H9 (cell line): ENCODE measurements at regions not wholly inside any gene's neighbourhood (a gene's known extent, or its start where the extent isn't known, plus 50 kb on each side); places are given as distances from the start of the nearest gene placed in this dataset.

ENCODE experiments used
- DNase-seq: peaks from one replicate; pipeline ENCODE4 v3.0.0-alpha.2; 2017
- H2AFZ ChIP-seq: one replicate; pipeline ENCODE4 v1.6.1; 2013; ENCODE audit warnings: mild to moderate bottlenecking, low read length, control low read depth, moderate library complexity
- H2AK5ac ChIP-seq: 2 replicates; pipeline ENCODE4 v1.6.1; 2013; ENCODE audit warnings: low read length, control low read depth, mixed read lengths; ENCODE audit not compliant: insufficient read length
- H2BK120ac ChIP-seq: one replicate; pipeline ENCODE4 v1.6.1; 2013; ENCODE audit warnings: low read depth, mild to moderate bottlenecking, low read length, control low read depth, inconsistent platforms; ENCODE audit not compliant: poor library complexity, severe bottlenecking
- H2BK12ac ChIP-seq: 2 replicates; pipeline ENCODE4 v1.6.1; 2013; ENCODE audit warnings: low read length, control low read depth, mixed read lengths, low read depth; ENCODE audit not compliant: insufficient read length
- H2BK15ac ChIP-seq: 2 replicates; pipeline ENCODE4 v1.6.1; 2013; ENCODE audit warnings: low read depth, low read length, control low read depth
- H2BK20ac ChIP-seq: one replicate; pipeline ENCODE4 v1.6.1; 2013; ENCODE audit warnings: low read depth, mild to moderate bottlenecking, low read length, control low read depth, inconsistent platforms; ENCODE audit not compliant: poor library complexity, severe bottlenecking
- H2BK5ac ChIP-seq: 2 replicates; pipeline ENCODE4 v1.6.1; 2013; ENCODE audit warnings: low read length, control low read depth, mixed read lengths; ENCODE audit not compliant: insufficient read length
- H3K14ac ChIP-seq: 2 replicates; pipeline ENCODE4 v1.6.1; 2013; ENCODE audit warnings: low read length, control low read depth; ENCODE audit not compliant: insufficient read depth
- H3K18ac ChIP-seq: 2 replicates; pipeline ENCODE4 v1.6.1; 2013; ENCODE audit warnings: low read depth, mild to moderate bottlenecking, mixed read lengths, low read length, control low read depth; ENCODE audit not compliant: insufficient read length
- H3K23ac ChIP-seq: 2 replicates; pipeline ENCODE4 v1.6.1; 2013; ENCODE audit warnings: low read length, control low read depth, mixed read lengths, low read depth; ENCODE audit not compliant: insufficient read length
- H3K23me2 ChIP-seq: 2 replicates; pipeline ENCODE4 v1.6.1; 2013; ENCODE audit warnings: low read depth, mild to moderate bottlenecking, mixed read lengths, low read length, control low read depth; ENCODE audit not compliant: insufficient read length, poor library complexity, severe bottlenecking
- H3K27ac ChIP-seq: 2 replicates; pipeline ENCODE4 v1.5.1; 2013; ENCODE audit warnings: low read length, control low read depth, mixed read lengths, low read depth; ENCODE audit not compliant: insufficient read length
- H3K27me3 ChIP-seq: 2 replicates; pipeline ENCODE4 v1.6.1; 2013; ENCODE audit warnings: low read length, control low read depth, inconsistent platforms; ENCODE audit not compliant: insufficient read depth
- H3K4ac ChIP-seq: 2 replicates; pipeline ENCODE4 v1.6.1; 2013; ENCODE audit warnings: low read depth, mild to moderate bottlenecking, control low read depth, inconsistent platforms, low read length, moderate library complexity
- H3K4me1 ChIP-seq: 2 replicates; pipeline ENCODE4 v1.6.1; 2013; ENCODE audit warnings: low read length, control low read depth, inconsistent platforms; ENCODE audit not compliant: insufficient read depth
- H3K4me2 ChIP-seq: 2 replicates; pipeline ENCODE4 v1.6.1; 2013; ENCODE audit warnings: low read length, control low read depth, mixed read lengths; ENCODE audit not compliant: insufficient read length, insufficient read depth
- H3K56ac ChIP-seq: 2 replicates; pipeline ENCODE4 v1.6.1; 2013; ENCODE audit warnings: low read depth, mild to moderate bottlenecking, mixed read lengths, low read length, control low read depth; ENCODE audit not compliant: insufficient read length
- H3K79me1 ChIP-seq: 2 replicates; pipeline ENCODE4 v1.6.1; 2013; ENCODE audit warnings: low read depth, mild to moderate bottlenecking, moderate library complexity, low read length, control low read depth, inconsistent platforms; ENCODE audit not compliant: insufficient read depth, poor library complexity, severe bottlenecking
- H3K79me2 ChIP-seq: 2 replicates; pipeline ENCODE4 v1.6.1; 2013; ENCODE audit warnings: low read length, control low read depth, inconsistent platforms; ENCODE audit not compliant: insufficient read depth
- H3K9ac ChIP-seq: 2 replicates; pipeline ENCODE4 v1.6.1; 2013; ENCODE audit warnings: low read length, control low read depth, mixed read lengths; ENCODE audit not compliant: insufficient read length; ENCODE audit errors: extremely low read depth
- H3K9me3 ChIP-seq: one replicate; pipeline ENCODE4 v1.6.1; 2013; ENCODE audit warnings: low read depth, low read length, inconsistent platforms; ENCODE audit not compliant: control insufficient read depth
- H3T11ph ChIP-seq: one replicate; pipeline ENCODE4 v1.6.1; 2013; ENCODE audit warnings: mild to moderate bottlenecking, low read length, control low read depth, inconsistent platforms
- H4K20me1 ChIP-seq: one replicate; pipeline ENCODE4 v1.6.1; 2013; ENCODE audit not compliant: control insufficient read depth, insufficient read length, insufficient read depth
- H4K5ac ChIP-seq: 2 replicates; pipeline ENCODE4 v1.6.1; 2013; ENCODE audit warnings: low read depth, mild to moderate bottlenecking, mixed read lengths, low read length, control low read depth; ENCODE audit not compliant: insufficient read length
- H4K8ac ChIP-seq: replicated peaks from 2 replicates; pipeline ENCODE4 v1.6.1; 2013; ENCODE audit warnings: low read length, control low read depth, mixed read lengths, low read depth; ENCODE audit not compliant: insufficient read length
- H4K91ac ChIP-seq: 2 replicates; pipeline ENCODE4 v1.6.1; 2013; ENCODE audit warnings: low read depth, mild to moderate bottlenecking, moderate library complexity, mixed read lengths, low read length, control low read depth; ENCODE audit not compliant: insufficient read length
- H3K27ac Mint-ChIP-seq, 3 experiments: 2 replicates in 2 of 3; 3 replicates in 1 of 3; pipeline ENCODE4 v1.8.0; 2020 to 2021; ENCODE audit warnings: mixed read lengths in 3 of 3, mild to moderate bottlenecking in 1 of 3, moderate library complexity in 1 of 3
- H3K27me3 Mint-ChIP-seq: 2 replicates; pipeline ENCODE4 v1.8.0; 2021; ENCODE audit warnings: low read depth, mild to moderate bottlenecking, moderate library complexity, mixed read lengths
- H3K36me3 Mint-ChIP-seq, 3 experiments: 2 replicates in 2 of 3; 3 replicates in 1 of 3; pipeline ENCODE4 v1.8.0; 2020 to 2021; ENCODE audit warnings: low read depth in 3 of 3, mixed read lengths in 3 of 3; ENCODE audit not compliant: insufficient read depth in 1 of 3
- H3K4me1 Mint-ChIP-seq, 2 experiments: 2 replicates each; pipeline ENCODE4 v1.8.0; 2020; ENCODE audit warnings: mixed read lengths in 2 of 2
- H3K4me3 Mint-ChIP-seq, 2 experiments: 2 replicates in 1 of 2; 3 replicates in 1 of 2; pipeline ENCODE4 v1.8.0; 2020 to 2021; ENCODE audit warnings: mild to moderate bottlenecking in 2 of 2, mixed read lengths in 2 of 2, moderate library complexity in 1 of 2
- H3K9me3 Mint-ChIP-seq, 2 experiments: 2 replicates in 1 of 2; 3 replicates in 1 of 2; pipeline ENCODE4 v1.8.0; 2020; ENCODE audit warnings: mild to moderate bottlenecking in 2 of 2, mixed read lengths in 2 of 2, moderate library complexity in 1 of 2
- CTCF ChIP-seq: fragments of 200-600 bp; sonication (generic); conservative IDR thresholded peaks from 3 replicates; pipeline ENCODE4 v1.8.0; 2021; ENCODE audit warnings: antibody characterized with exemption, mild to moderate bottlenecking
- WGBS: extraction: QIAGEN DNeasy Blood & Tissue Kit; methylation state at CpG from one replicate; pipeline ENCODE4 v1.1.7; 2013; ENCODE audit warnings: missing lambda C conversion rate, low lambda C conversion rate, mixed read lengths; ENCODE audit not compliant: insufficient read length; ENCODE audit errors: extremely low coverage; 5-methylcytosine and 5-hydroxymethylcytosine counted together

- no peak overlapping the region for H3T11ph ChIP-seq
- no peak overlapping the region for H2BK15ac ChIP-seq
- Mint-ChIP-seq H3K9me3 (no peaks in the 10 kb centered on the region; a peak in 1 of 5 replicates), H3K4me3 (no peak overlapping the region), H3K27me3 (peaks cover 4% of the 10 kb centered on the region), H3K27ac (no peak overlapping the region), H3K4me1 (no peaks in the 10 kb centered on the region), H3K36me3 (no peaks in the 10 kb centered on the region)
- H2AK5ac ChIP-seq = no peak overlapping the region
- no peak for DNase-seq
- no peaks in the 10 kb centered on the region for H4K20me1 ChIP-seq
- no peak overlapping the region for H2BK12ac ChIP-seq
- H4K8ac ChIP-seq = no peak overlapping the region
- H3K18ac ChIP-seq = no peak overlapping the region
- no peak overlapping the region for H4K5ac ChIP-seq
- no peak overlapping the region for H4K91ac ChIP-seq
- no peak overlapping the region for H3K27ac ChIP-seq
- no peaks in the 10 kb centered on the region for H3K79me2 ChIP-seq
- no peaks in the 10 kb centered on the region for H3K9me3 ChIP-seq
- H3K4me2 ChIP-seq = no peak overlapping the region
- H2AFZ ChIP-seq = no peak overlapping the region
- H2BK120ac ChIP-seq = no peak overlapping the region
- WGBS = no CpG with 5 or more reads among the region's 26 CpGs
- no peak overlapping the region; the same call in 1 of the 2 replicates for H3K14ac ChIP-seq
- H3K56ac ChIP-seq = no peak overlapping the region
- no peaks in the 10 kb centered on the region for H3K23me2 ChIP-seq
- TF ChIP-seq CTCF = no peak
- no peaks in the 10 kb centered on the region for H3K79me1 ChIP-seq
- H3K4ac ChIP-seq = no peak overlapping the region
- H3K23ac ChIP-seq = no peak overlapping the region
- H3K27me3 ChIP-seq = no peaks in the 10 kb centered on the region
- no peak overlapping the region for H2BK20ac ChIP-seq
- no peak overlapping the region for H2BK5ac ChIP-seq
- no peaks in the 10 kb centered on the region for H3K4me1 ChIP-seq
- H3K9ac ChIP-seq = no peak overlapping the region
Measured at GRCh38 chr22:49640366-49641095, 187.1 kb downstream of the BRD1 start.
